ENCODE measurements at regions not wholly inside any gene's neighbourhood (a gene's known extent, or its start where the extent isn't known, plus 50 kb on each side); places are given as distances from the start of the nearest gene placed in this dataset.

GRCh38 chr6:227812-228338, 64.4 kb upstream of the DUSP22 start:
- no peak for TF ChIP-seq CTCF (IDR thresholded peaks at IDR 0.05)
- no peak for TF ChIP-seq POLR2AphosphoS5 (IDR thresholded peaks at IDR 0.05)

Measured in sigmoid colon (tissue), 4 donors.